KBM-7 (cell line): ENCODE measurements at regions not wholly inside any gene's neighbourhood (a gene's known extent, or its start where the extent isn't known, plus 50 kb on each side); places are given as distances from the start of the nearest gene placed in this dataset.
"Not testable (repeated sequence)": the region's sequence is repeated elsewhere in the genome, so short reads cannot be mapped to it uniquely, and the experiment has no call there.

Experiments used
- DNase-seq: peaks from one replicate; pipeline ENCODE4 v3.0.0-alpha.2; 2015
- in situ Hi-C: fragments of 300-500 bp; cut with MboI; formaldehyde crosslinking; loops from 2 replicates; pipeline ENCODE4 v1.14.3; 2020; ENCODE audit warnings: low sequenced_read_pairs, low pct_unique_long_range_greater_than_20kb, mixed read lengths

DNA sequence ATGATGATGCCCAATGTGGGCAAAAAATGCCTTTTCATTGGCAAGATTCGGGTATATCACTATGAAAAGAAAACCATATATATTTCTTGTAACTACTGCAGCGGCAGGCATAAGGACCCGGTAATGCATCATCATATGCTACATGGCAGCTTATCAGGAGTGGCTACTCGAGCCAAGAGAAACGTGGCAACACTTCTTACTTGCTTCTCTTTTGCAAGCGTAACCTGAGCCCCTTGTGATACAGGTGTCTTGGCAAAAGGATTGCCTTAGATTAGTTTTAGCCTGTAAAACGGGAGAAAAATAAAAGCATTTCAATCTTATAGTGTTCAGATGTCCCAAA lies 280.3 kb downstream of the SPRY1 start:
- no peak for DNase-seq
- in situ Hi-C loops, result no loop called here

DNA sequence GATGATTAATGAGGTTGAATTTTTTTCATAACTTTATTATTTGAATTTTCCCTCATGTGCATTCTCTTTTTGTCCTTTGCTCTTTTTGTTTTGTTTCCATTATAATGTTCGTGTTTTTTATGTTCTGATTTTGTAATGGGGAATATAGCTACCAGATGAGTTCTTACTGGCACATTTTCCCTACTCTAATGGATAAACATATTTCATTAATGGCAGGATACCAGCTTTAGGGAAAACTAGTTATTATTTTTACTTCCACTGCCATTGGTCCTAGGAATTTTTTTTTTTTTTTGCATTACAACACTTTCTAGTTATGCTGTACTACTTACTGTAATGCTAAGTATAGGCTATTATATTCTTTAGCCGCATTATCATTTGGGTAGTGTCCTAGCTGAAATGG lies 286.3 kb downstream of the SPRY1 start:
- DNase-seq, result no peak
- in situ Hi-C loops, result no loop called here

DNA sequence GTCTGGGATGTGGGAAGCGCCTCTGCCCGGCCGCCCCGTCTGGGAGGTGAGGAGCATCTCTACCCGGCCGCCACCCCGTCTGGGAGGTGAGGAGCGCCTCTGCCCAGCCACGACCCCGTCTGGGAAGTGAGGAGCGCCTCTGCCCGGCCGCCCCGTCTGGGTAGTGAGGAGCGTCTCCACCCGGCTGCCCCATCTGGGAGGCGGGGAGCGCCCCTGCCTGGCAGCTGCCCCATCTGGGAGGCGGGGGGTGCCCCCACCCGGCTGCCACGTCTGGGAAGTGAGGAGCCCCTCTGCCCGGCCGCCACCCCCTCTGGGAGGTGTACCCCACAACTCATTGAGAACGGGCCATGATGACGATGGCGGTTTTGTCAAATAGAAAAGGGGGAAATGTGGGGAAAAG lies 288.3 kb downstream of the SPRY1 start:
- in situ Hi-C loops, result not testable (repeated sequence)

DNA sequence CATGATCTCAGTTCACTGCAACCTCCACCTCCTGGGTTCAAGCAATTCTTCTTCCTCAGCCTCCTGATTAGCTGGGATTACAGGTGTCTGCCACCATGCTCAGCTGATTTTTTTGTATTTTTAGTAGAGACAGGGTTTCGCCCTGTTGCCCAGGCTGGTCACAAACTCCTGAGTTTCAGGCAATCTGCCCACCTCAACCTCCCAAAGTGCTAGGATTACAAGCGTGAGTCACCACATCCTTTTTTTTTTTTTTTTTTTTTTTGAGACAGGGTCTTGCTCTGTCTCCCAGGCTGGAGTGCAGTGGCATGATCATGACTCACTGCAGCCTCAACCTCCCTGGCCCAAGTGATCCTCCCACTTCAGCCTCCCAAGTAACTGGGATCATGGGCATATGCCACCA lies 298.9 kb downstream of the SPRY1 start:
- DNase-seq, in situ Hi-C loops: not testable (repeated sequence)

More for the DNA sequence above, 288.3 kb downstream of the SPRY1 start:
- DNase-seq, result not testable (repeated sequence)

DNA sequence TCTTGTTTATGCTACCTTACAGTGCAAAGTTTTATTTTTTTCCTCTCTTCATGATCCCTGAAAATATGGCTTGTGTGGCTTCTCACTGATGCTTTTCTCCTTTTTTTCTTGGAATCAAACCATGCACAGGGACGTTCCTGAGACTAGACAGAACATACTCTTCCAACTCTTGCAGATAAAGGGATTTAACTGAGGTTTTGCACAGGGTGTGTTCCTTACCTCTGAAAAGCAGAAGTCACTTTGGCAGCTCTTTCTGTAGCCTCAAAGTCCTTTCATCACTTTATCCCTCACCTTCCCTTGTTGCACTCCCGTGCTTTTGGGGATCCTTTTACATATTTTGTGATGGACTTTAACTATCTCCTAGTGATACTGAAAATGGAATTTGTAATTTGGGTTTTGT lies 300.1 kb downstream of the SPRY1 start:
- in situ Hi-C loops, result no loop called here
- DNase-seq, result peak; percentile 7

DNA sequence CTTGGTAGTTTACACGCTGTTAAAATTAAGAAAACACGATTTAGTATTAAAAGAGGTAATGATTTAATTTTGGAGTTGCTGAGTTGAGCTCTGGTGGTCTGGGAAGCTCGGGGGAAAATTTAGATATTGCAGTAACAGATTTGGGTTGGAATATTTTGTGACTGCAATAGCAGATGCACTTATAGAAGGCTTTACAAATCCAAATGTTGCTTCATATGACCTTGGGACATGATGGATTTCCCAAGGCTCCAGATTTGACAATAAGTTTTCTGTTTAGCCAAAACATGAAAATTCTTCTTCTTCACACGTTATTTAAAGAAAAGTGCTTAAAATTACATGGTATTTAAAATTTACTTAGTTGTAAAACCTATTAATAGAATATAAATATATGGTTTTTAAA lies 302.0 kb downstream of the SPRY1 start:
- in situ Hi-C loops, result no loop called here
- DNase-seq, result no peak

DNA sequence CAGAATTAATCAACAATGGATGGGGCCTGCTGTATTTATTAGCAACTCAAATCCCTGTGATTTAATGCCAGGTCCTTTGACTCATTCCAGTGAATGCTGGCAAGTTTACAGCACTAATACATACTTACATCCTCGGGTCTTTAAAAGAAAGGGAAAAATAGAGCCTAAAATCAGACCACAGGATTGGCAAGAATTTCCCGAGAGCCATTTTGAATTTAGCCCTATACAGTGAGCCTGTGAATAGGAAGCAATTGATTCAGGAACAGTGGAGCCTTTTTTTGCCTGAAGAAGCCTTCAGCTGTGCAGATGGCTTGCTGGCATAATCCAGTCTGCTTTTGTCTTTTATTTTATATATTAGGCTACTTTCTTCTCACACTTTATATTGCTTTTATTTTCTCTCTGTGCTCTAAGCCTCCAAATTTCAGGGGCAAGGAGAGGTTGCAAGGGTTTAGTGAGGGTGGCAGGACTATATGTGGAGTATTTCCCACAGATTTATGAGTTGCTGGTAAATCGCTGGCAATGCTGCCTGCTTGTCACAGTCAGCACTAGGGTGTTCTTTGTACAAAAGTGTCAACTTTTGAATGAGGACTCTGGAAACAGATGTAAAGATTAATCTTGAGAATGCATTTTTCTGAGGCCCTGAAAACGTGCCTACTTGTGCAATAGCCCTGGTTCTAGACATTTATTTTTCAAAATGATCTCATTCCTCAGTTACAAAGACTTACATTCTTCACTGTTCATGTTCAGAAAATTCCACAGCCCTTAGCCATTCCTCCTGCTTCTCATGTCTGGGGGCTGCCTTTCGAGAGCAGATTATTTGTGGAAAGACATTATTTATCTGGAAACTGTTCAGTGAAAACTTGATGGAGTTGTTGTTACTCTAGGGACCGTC lies 303.5 kb downstream of the SPRY1 start:
- in situ Hi-C loops, result no loop called here
- DNase-seq, result no peak

DNA sequence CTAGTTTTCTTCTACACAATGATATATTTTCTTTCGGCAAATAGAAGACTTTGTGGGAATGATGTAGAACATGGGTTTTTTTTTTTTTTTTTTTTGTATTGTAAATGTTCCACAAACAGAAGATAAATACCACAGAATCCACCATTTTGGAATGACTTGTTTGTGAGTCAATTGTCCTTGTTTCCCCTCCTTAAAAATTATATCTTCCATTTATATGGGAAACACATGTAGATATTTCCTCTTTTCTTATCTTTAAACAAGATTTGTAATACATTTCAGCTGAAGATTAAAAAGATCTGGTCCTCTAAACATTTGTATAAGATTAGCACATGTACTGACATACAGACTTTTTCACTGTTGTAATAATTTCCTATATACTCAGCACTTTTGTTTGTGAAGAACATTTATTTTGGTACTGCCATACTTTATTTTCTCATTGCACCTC lies 304.6 kb downstream of the SPRY1 start:
- in situ Hi-C loops, result no loop called here
- no peak for DNase-seq

DNA sequence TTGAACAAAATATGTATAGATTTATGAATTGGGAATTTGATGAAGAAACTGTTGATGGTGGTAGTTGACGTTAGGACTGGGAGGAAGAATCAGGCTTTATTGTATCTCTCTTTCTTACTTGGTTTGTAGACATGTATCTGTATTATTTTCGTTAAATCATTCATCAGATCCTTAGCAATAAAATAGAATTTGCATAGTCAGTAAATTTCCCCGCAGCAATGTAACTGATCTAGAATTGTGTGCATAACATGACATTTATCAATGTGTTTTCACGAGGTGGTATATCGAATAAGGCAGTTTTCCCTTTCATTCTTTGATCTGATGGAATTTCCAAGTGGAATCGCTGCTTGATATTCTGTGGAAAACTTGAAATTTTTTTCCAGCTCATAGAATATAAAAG lies 308.8 kb downstream of the SPRY1 start:
- in situ Hi-C loops, result no loop called here
- DNase-seq, result no peak

DNA sequence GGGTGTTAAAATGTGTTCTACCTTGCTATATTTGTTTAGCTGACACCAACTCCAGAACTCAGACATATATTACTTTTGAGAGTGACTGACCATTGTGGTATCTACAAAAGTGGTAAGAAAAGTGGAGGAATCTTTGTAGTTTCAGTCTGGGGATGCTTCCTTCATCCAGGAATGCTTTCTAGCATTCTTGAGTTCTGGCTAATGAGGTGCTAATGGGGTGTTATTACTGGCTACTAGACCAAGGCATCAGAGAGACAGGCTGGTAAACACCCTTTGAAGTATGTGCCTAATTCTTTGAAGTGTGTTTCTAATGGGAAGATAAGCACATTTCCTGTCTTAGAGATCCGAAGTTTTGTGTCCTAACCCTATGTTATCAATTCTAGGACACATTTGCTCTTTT lies 310.4 kb downstream of the SPRY1 start:
- in situ Hi-C loops, result no loop called here
- DNase-seq, result no peak

DNA sequence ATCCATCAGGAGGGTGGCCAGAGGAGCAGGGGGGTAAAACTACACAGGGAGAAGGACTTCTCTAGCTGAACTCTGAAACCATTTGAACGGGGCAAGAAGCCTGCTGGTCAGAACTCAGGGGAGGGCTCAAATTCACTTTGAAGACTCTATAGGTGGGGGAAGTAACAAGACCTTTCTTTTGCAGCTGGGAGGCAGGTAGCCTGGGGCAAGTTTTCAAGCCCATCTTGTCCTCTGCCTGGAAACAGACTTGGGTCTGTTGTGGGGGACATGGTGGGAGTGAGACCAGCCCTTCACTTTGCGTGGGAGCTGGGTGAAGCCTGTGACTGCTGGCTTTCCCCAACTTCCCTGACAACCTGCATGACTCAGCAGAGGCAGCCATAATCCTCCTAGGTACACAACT lies 312.3 kb downstream of the SPRY1 start:
- in situ Hi-C loops, result no loop called here
- no peak for DNase-seq

DNA sequence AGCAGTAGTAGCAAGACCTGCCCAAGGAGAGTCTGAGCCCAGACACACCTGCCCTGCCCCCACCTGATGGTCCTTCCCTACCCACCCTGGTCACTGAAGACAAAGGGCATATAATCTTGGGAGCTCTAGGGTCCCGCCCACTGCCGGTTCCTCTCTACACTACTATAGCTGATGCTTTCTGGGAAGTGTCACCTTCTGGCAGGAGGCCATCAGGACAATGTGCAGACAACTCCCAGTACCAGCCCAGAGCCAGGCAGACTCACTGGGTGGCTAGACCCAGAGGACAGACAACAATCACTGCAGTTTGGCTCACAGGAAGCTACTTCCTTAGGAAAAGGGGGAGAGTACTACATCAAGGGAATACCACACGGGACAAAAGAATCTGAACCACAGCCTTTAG lies 312.7 kb downstream of the SPRY1 start:
- in situ Hi-C loops, result no loop called here
- no peak for DNase-seq

DNA sequence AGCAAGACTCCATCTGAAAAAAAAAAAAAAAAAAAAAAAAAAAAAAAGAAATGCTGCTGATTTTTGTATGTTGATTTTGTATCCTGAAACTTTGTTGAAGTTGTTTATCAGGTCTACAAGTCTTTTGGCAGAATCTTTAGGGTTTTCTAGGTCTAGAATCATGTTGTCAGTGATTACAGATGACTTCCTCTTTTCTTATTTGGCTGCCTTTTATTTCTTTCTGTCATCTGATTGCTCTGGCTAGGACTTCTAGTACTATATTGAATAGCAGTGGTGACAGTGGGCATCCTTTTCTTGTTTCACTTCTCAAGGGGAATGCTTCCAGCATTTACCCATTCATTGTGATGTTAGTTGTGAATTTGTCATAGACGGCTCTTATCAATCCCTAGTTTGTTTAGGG lies 334.4 kb downstream of the SPRY1 start:
- in situ Hi-C loops, result no loop called here
- peak; percentile 20 for DNase-seq

DNA sequence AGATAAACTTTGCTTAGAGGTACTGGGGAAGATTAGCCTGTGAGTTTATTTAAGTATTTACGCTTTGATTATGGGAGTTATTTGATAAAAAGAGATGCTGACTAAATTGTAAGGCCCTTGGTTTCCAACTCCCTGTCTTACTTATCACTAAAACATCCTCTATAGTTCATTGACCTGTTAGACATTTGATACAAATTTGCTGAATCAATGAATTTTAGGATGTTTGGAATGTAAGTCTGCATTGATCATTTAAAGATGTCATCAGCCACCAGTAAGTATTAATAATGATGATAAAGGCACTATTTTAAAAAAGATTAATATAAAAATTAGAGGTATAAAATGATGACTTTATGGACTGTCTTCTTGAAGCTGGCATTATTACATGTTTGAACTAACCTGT lies 340.6 kb downstream of the SPRY1 start:
- no peak for DNase-seq
- in situ Hi-C loops, result no loop called here

DNA sequence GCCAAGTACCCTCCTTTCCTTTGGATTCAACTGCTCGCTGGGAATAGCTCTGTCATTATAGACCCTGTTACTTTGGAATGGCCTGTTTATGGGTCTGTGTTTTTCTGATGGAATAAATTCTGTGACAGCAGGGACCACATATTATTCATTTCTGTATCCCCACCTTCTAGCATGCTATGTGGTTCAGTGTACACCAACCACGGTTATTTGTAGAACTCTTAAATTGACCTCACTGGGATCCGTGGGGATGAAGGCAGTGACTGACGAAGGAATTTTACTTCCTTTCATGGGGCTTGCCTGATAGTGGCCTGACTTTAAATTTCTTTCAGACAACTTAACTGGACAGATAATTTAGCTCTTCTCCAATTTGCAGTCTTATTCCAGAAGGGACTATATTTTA lies 343.2 kb downstream of the SPRY1 start:
- in situ Hi-C loops, result no loop called here
- no peak for DNase-seq

DNA sequence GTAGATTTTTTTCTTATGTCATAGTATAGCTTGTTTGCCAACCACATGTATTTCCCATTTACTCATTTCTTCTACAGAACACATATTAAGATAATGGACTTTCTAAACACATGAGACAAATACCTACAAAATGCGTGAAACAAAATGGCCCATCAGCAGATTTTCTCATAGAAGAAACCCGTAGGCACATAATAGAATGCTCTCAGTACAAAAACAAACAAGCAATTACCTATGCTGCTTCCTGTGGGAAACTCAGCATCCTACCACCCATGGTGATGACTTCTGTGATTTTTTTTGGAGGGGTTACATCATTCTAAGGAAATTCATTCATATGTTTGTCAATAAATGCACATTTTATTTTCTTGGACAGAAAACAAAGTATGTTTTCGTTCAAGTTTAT lies 343.6 kb downstream of the SPRY1 start:
- no peak for DNase-seq
- in situ Hi-C loops, result no loop called here

DNA sequence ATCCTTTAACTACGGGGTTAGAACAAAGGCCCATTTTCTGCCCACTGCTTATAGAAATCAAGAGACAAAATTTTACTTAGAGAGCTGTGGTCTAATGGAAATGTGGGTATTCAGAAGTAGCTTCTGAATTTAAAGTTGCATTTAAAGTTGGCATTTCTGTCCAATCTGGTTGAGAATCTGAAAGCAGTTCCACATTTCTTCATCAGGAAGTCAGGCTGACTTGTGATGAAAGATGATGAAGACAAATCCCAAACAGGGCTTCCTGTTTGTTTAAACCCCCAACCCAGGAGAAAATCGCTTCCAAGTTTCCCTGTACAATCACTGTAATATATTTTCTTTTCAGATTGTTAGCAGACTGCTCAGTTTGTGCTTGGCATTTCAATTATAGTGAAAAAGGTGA lies 345.3 kb downstream of the SPRY1 start:
- in situ Hi-C loops, result no loop called here
- DNase-seq, result peak; percentile 32

DNA sequence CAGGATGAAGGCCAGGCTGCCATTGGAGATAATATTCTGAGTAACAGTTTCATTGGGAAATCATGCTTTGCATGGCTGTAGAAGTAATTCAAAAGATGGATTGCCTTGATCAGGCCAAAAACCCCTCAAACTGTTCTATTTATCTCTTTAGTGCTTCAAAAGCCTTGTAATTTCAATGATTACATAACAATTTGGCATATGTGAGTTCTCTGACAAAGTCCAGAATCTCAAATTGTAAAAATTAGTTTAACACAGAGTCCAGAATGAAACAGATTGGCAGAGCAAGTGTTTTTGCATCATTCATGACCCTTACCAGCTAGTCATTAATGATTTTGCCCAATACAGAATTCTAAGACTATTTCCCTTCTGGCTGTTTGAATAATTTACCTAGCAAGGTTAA lies 347.3 kb downstream of the SPRY1 start:
- no peak for DNase-seq
- in situ Hi-C loops, result no loop called here

DNA sequence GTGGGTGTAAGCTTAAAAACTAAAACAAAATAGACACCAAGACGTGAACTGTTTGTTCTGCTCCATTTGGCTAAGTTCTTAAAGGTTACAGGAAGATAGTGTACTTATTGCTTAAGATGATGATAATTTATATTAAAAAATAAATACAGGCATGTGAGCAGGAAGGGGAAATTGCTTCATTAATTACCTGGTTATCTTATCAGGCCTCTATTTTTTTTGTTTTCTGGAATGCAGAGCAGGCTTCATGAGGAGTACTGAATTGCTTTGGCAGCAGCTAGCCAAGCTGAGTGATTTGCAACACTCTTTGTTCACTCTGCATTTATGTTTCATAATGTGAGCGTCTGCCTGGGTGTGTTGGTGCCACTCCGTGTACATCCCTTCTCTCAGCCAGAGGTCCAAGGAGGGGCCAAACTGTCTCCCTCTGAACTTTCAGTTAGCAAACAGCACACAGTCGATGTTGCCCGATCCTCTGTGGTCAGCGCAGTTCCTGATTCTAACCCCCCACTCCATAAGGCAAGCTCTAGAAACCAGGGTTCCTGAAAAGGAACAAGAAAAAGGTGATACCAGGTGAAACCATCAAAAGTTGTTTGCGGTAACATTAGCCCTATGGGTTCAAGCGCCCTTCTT lies 348.2 kb downstream of the SPRY1 start:
- peak; percentile 51 for DNase-seq
- in situ Hi-C loops, result no loop called here

DNA sequence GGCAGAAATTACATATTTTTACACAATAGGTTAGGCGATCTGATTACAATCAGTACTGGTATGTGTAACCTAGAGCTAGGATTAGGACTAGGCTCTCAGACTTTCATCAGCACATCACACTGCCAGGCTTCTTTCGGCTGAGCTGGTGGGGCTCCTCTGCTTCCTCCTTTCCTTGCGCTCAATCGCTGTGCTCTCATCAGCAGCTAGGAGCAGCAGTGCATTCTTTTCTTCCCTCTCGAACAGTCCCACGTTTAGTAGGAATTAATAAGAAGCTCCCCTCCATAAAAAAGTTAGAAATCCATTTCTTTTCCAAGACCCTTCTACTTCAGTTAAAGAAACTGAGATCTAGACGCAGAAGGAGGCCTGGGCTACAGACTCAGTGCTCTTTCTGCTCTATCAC lies 350.4 kb downstream of the SPRY1 start:
- peak; percentile 12 for DNase-seq
- in situ Hi-C loops, result no loop called here

DNA sequence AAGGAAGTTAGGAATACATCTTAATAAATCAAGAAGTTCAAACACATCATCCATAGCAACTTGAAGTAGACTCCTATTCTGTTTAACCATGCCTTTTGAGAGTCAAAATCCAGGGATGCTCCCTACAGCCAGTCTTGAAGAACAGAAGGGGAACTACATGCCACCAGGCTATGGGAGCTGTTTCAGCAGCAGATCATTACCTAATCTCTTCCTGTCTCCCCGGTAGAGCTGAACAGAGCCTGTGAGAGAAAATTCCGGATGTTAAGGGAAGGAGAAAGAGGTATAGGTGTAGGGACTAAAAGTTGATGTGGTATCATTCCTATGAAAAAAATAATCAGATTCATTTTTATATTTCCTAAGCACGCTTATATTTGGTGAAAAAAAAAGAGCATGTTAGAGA lies 352.2 kb downstream of the SPRY1 start:
- DNase-seq, result no peak
- in situ Hi-C loops, result no loop called here
